Activated naive CD8-positive, alpha-beta T cell treated with anti-CD3 and anti-CD28 coated beads, Interleukin-2, amount 10 ng/mL, durations not matched to agents 7 days and 5 days (primary cell): ENCODE measurements at regions not wholly inside any gene's neighbourhood (a gene's known extent, or its start where the extent isn't known, plus 50 kb on each side); places are given as distances from the start of the nearest gene placed in this dataset.

Experiments
- ATAC-seq: fragments of 150-1000 bp; cut with Tn5 transposase; one replicate; pipeline ENCODE4 v1.10.0; 2021; ENCODE audit warnings: low read depth, moderate library complexity
- POLR2A ChIA-PET: fragments of 350-600 bp; sonication (Branson Sonifier 250); formaldehyde crosslinking; loops from one replicate; lab custom pipeline; 2021; ENCODE audit warnings: antibody characterized with exemption; lab: Charles Lee
- DNase-seq: peaks from one replicate; pipeline ENCODE4 v3.0.0; 2021
- H3K27ac Mint-ChIP-seq: one replicate; pipeline ENCODE4 v1.8.0; 2022; ENCODE audit warnings: mild to moderate bottlenecking, mixed read lengths
- H3K27me3 Mint-ChIP-seq: one replicate; pipeline ENCODE4 v1.8.0; 2022; ENCODE audit warnings: mild to moderate bottlenecking, moderate library complexity, mixed read lengths
- H3K36me3 Mint-ChIP-seq: one replicate; pipeline ENCODE4 v1.8.0; 2021; ENCODE audit warnings: mild to moderate bottlenecking, mixed read lengths
- H3K4me1 Mint-ChIP-seq: one replicate; pipeline ENCODE4 v1.8.0; 2021; ENCODE audit warnings: mixed read lengths
- H3K4me3 Mint-ChIP-seq: one replicate; pipeline ENCODE4 v1.8.0; 2022; ENCODE audit warnings: mild to moderate bottlenecking, moderate library complexity, mixed read lengths
- H3K9me3 Mint-ChIP-seq: one replicate; pipeline ENCODE4 v1.8.0; 2021; ENCODE audit warnings: mixed read lengths

GRCh38 chr1:22228074-22228473 is 85.2 kb upstream of the WNT4 start:
- H3K27me3 Mint-ChIP-seq: peaks cover 4% of the 10 kb centered on the region
- H3K27ac Mint-ChIP-seq: no peak overlapping the region
- POLR2A ChIA-PET: no interaction called here
- H3K9me3 Mint-ChIP-seq: no peaks in the 10 kb centered on the region
- H3K4me3 Mint-ChIP-seq: no peak overlapping the region
- DNase-seq (no peak), ATAC-seq (no peak)
- H3K4me1 Mint-ChIP-seq: peaks cover 2% of the 10 kb centered on the region
- no peaks in the 10 kb centered on the region for H3K36me3 Mint-ChIP-seq

GRCh38 chr1:22228505-22228911 is 85.6 kb upstream of the WNT4 start:
- Mint-ChIP-seq H3K9me3 (no peaks in the 10 kb centered on the region), H3K27ac (no peak overlapping the region), H3K4me1 (peaks cover 2% of the 10 kb centered on the region), H3K27me3 (peaks cover 4% of the 10 kb centered on the region), H3K4me3 (no peak overlapping the region), H3K36me3 (no peaks in the 10 kb centered on the region)
- DNase-seq (no peak), ATAC-seq (no peak)
- POLR2A ChIA-PET: no interaction called here

GRCh38 chr1:22229379-22229778 is 86.5 kb upstream of the WNT4 start:
- Mint-ChIP-seq H3K4me3 (no peak overlapping the region), H3K9me3 (no peaks in the 10 kb centered on the region), H3K27me3 (peaks cover 7% of the 10 kb centered on the region), H3K27ac (no peak overlapping the region), H3K36me3 (no peaks in the 10 kb centered on the region), H3K4me1 (peaks cover 2% of the 10 kb centered on the region)
- ATAC-seq: no peak
- POLR2A ChIA-PET: no interaction called here
- DNase-seq: no peak

GRCh38 chr1:22231068-22231593 is 88.2 kb upstream of the WNT4 start:
- no peak overlapping the region for H3K27ac Mint-ChIP-seq
- H3K9me3 Mint-ChIP-seq: no peaks in the 10 kb centered on the region
- H3K4me1 Mint-ChIP-seq: peaks cover 2% of the 10 kb centered on the region
- peaks cover 8% of the 10 kb centered on the region for H3K27me3 Mint-ChIP-seq
- ATAC-seq: no peak
- no peaks in the 10 kb centered on the region for H3K36me3 Mint-ChIP-seq
- H3K4me3 Mint-ChIP-seq: no peak overlapping the region
- no peak for DNase-seq
- POLR2A ChIA-PET: no interaction called here

GRCh38 chr1:22231995-22232690 is 89.2 kb upstream of the WNT4 start:
- no peak for DNase-seq
- Mint-ChIP-seq H3K36me3 (no peaks in the 10 kb centered on the region), H3K4me1 (peaks cover 2% of the 10 kb centered on the region), H3K4me3 (no peak overlapping the region), H3K9me3 (no peaks in the 10 kb centered on the region), H3K27ac (no peak overlapping the region), H3K27me3 (peaks cover 6% of the 10 kb centered on the region)
- POLR2A ChIA-PET: no interaction called here
- ATAC-seq: no peak

GRCh38 chr1:22233222-22233621 is 90.3 kb upstream of the WNT4 start:
- H3K4me1 Mint-ChIP-seq: peaks cover 2% of the 10 kb centered on the region
- no peak overlapping the region for H3K27ac Mint-ChIP-seq
- H3K27me3 Mint-ChIP-seq: peaks cover 6% of the 10 kb centered on the region
- POLR2A ChIA-PET: no interaction called here
- DNase-seq: no peak
- no peaks in the 10 kb centered on the region for H3K9me3 Mint-ChIP-seq
- H3K36me3 Mint-ChIP-seq: no peaks in the 10 kb centered on the region
- no peak for ATAC-seq
- no peak overlapping the region for H3K4me3 Mint-ChIP-seq

- H3K27me3 Mint-ChIP-seq: peaks cover 6% of the 10 kb centered on the region
- POLR2A ChIA-PET: no interaction called here
- no peaks in the 10 kb centered on the region for H3K9me3 Mint-ChIP-seq
- no peak for ATAC-seq
- H3K36me3 Mint-ChIP-seq: no peaks in the 10 kb centered on the region
- H3K27ac Mint-ChIP-seq: no peak overlapping the region
- no peak overlapping the region for H3K4me3 Mint-ChIP-seq
- peaks cover 2% of the 10 kb centered on the region for H3K4me1 Mint-ChIP-seq
- DNase-seq: no peak
Measured at GRCh38 chr1:22234476-22235030, 91.7 kb upstream of the WNT4 start.

- POLR2A ChIA-PET: no interaction called here
- Mint-ChIP-seq H3K36me3 (no peaks in the 10 kb centered on the region), H3K4me3 (no peak overlapping the region), H3K27me3 (peaks cover 6% of the 10 kb centered on the region), H3K27ac (no peak overlapping the region), H3K9me3 (no peaks in the 10 kb centered on the region), H3K4me1 (peaks cover 1% of the 10 kb centered on the region)
- ATAC-seq (no peak), DNase-seq (no peak)
Measured at GRCh38 chr1:22236166-22236565, 93.3 kb upstream of the WNT4 start.

- DNase-seq: no peak
- Mint-ChIP-seq H3K4me3 (no peak overlapping the region), H3K9me3 (no peaks in the 10 kb centered on the region), H3K27me3 (peaks cover 6% of the 10 kb centered on the region), H3K36me3 (no peaks in the 10 kb centered on the region), H3K27ac (no peak overlapping the region), H3K4me1 (no peaks in the 10 kb centered on the region)
- ATAC-seq: no peak
- POLR2A ChIA-PET: no interaction called here
Measured at GRCh38 chr1:22236900-22237299, 94.0 kb upstream of the WNT4 start.

- no peaks in the 10 kb centered on the region for H3K36me3 Mint-ChIP-seq
- no peak overlapping the region for H3K4me3 Mint-ChIP-seq
- POLR2A ChIA-PET: no interaction called here
- DNase-seq (no peak), ATAC-seq (no peak)
- H3K9me3 Mint-ChIP-seq: no peaks in the 10 kb centered on the region
- peaks cover 6% of the 10 kb centered on the region for H3K27me3 Mint-ChIP-seq
- no peak overlapping the region for H3K27ac Mint-ChIP-seq
- H3K4me1 Mint-ChIP-seq: no peaks in the 10 kb centered on the region
Measured at GRCh38 chr1:22237433-22238093, 94.7 kb upstream of the WNT4 start.

- Mint-ChIP-seq H3K27me3 (peaks cover 6% of the 10 kb centered on the region), H3K4me1 (no peaks in the 10 kb centered on the region), H3K9me3 (no peaks in the 10 kb centered on the region), H3K4me3 (no peak overlapping the region), H3K27ac (no peak overlapping the region), H3K36me3 (no peaks in the 10 kb centered on the region)
- DNase-seq (no peak), ATAC-seq (no peak)
- POLR2A ChIA-PET: no interaction called here
Measured at GRCh38 chr1:22238356-22239224, 95.7 kb upstream of the WNT4 start.

GRCh38 chr1:22239378-22239777 is 96.5 kb upstream of the WNT4 start:
- POLR2A ChIA-PET: no interaction called here

GRCh38 chr1:22241250-22241649 is 98.4 kb upstream of the WNT4 start:
- POLR2A ChIA-PET: no interaction called here
- H3K27me3 Mint-ChIP-seq: no peaks in the 10 kb centered on the region
- no peaks in the 10 kb centered on the region for H3K36me3 Mint-ChIP-seq

More at GRCh38 chr1:22239378-22239777, 96.5 kb upstream of the WNT4 start:
- ATAC-seq (no peak), DNase-seq (no peak)
- Mint-ChIP-seq H3K27ac (no peak overlapping the region), H3K4me3 (no peak overlapping the region), H3K4me1 (no peaks in the 10 kb centered on the region), H3K36me3 (no peaks in the 10 kb centered on the region), H3K27me3 (peaks cover 4% of the 10 kb centered on the region), H3K9me3 (no peaks in the 10 kb centered on the region)

More at GRCh38 chr1:22241250-22241649, 98.4 kb upstream of the WNT4 start:
- no peak for DNase-seq
- Mint-ChIP-seq H3K9me3 (no peaks in the 10 kb centered on the region), H3K27ac (no peak overlapping the region), H3K4me1 (no peaks in the 10 kb centered on the region), H3K4me3 (no peak overlapping the region)
- ATAC-seq: no peak
